HG02852 (cell line): ENCODE measurements at regions not wholly inside any gene's neighbourhood (a gene's known extent, or its start where the extent isn't known, plus 50 kb on each side); places are given as distances from the start of the nearest gene placed in this dataset.

Source experiments
- ATAC-seq: cut with Tn5 transposase; IDR thresholded peaks from one replicate; pipeline ENCODE4 v1.9.1; 2021; ENCODE audit warnings: mild to moderate bottlenecking, moderate library complexity; ENCODE audit not compliant: unreplicated experiment

GRCh38 chr9:129349665-129349947 lies 171.5 kb upstream of the IER5L start:
- no peak for ATAC-seq

GRCh38 chr9:129348890-129349664 lies 171.0 kb upstream of the IER5L start:
- no peak for ATAC-seq

- no peak for ATAC-seq
These were observed 169.5 kb upstream of the IER5L start for GRCh38 chr9:129347316-129348120.

- ATAC-seq = no peak
These were observed 168.0 kb upstream of the IER5L start for GRCh38 chr9:129346046-129346445.

- ATAC-seq = no peak
These were observed 166.8 kb upstream of the IER5L start for GRCh38 chr9:129344641-129345495.

- no peak for ATAC-seq
These were observed 165.6 kb upstream of the IER5L start for GRCh38 chr9:129343424-129344375.

GRCh38 chr9:129342591-129343423 lies 164.7 kb upstream of the IER5L start:
- no peak for ATAC-seq

GRCh38 chr9:129341987-129342348 lies 163.9 kb upstream of the IER5L start:
- ATAC-seq = no peak

- ATAC-seq = no peak
These were observed 163.3 kb upstream of the IER5L start for GRCh38 chr9:129341171-129341986.

GRCh38 chr9:129340427-129341170 lies 162.5 kb upstream of the IER5L start:
- no peak for ATAC-seq

- ATAC-seq = no peak
These were observed 161.6 kb upstream of the IER5L start for GRCh38 chr9:129339539-129340157.

GRCh38 chr9:129338724-129339430 lies 160.8 kb upstream of the IER5L start:
- ATAC-seq = no peak

- ATAC-seq = no peak
These were observed 159.5 kb upstream of the IER5L start for GRCh38 chr9:129337336-129338140.

GRCh38 chr9:129336601-129337331 lies 158.7 kb upstream of the IER5L start:
- ATAC-seq = no peak

GRCh38 chr9:129336130-129336528 lies 158.1 kb upstream of the IER5L start:
- ATAC-seq = no peak
